H1 (cell line): ENCODE measurements at regions not wholly inside any gene's neighbourhood (a gene's known extent, or its start where the extent isn't known, plus 50 kb on each side); places are given as distances from the start of the nearest gene placed in this dataset.

Experiments used
- FOSL1 ChIP-seq: IDR thresholded peaks from 2 replicates; pipeline ENCODE4 v1.6.1; 2011; ENCODE audit warnings: mild to moderate bottlenecking, low read depth, low read length, moderate library complexity; ENCODE audit not compliant: insufficient read depth
- KDM1A ChIP-seq: fragments of 200-600, 300-600 bp; sonication (generic); IDR thresholded peaks from 2 replicates; pipeline ENCODE4 v1.7.1; 2016; ENCODE audit warnings: mild to moderate bottlenecking, low read length, borderline replicate concordance
- PHF8 ChIP-seq: fragments of 200-600 bp; sonication (generic); conservative IDR thresholded peaks from 2 replicates; pipeline ENCODE4 v1.7.1; 2012; ENCODE audit warnings: low read depth, mild to moderate bottlenecking, inconsistent platforms, low read length, moderate library complexity
- RAD21 ChIP-seq, 2 experiments: IDR thresholded peaks in 1 of 2; conservative IDR thresholded peaks in 1 of 2; 2 replicates each; pipeline ENCODE4 v1.6.1; 2011; ENCODE audit warnings: low read depth in 2 of 2, low read length in 2 of 2, improper control_type of control experiment in 1 of 2, inconsistent platforms in 1 of 2, mild to moderate bottlenecking in 1 of 2, moderate library complexity in 1 of 2
- TAF7 ChIP-seq: optimal IDR thresholded peaks from 2 replicates; pipeline ENCODE3; 2011; ENCODE audit warnings: low read depth, mild to moderate bottlenecking, inconsistent platforms, low read length, moderate library complexity, borderline replicate concordance
- TBP ChIP-seq: IDR thresholded peaks from 2 replicates; pipeline ENCODE4 v1.6.1; 2011; ENCODE audit warnings: low read depth, low read length, improper control_type of control experiment
- YY1 ChIP-seq: IDR thresholded peaks from 2 replicates; pipeline ENCODE4 v1.6.1; 2011; ENCODE audit warnings: low read depth, mild to moderate bottlenecking, low read length
- TF ChIP-seq, protein P1 (sequence below): IDR thresholded peaks from 2 replicates; pipeline ENCODE4 v1.6.1; 2012; ENCODE audit warnings: low read length, inconsistent platforms

GRCh38 chr13:90906554-90906953, 440.9 kb upstream of the MIR17HG start (continued):
- TF ChIP-seq TAF7 (no peak), TBP (no peak), KDM1A (no peak), YY1 (no peak), FOSL1 (no peak), RAD21 (IDR thresholded peaks at IDR 0.05 in 1 of 2, conservative IDR thresholded peaks at IDR 0.05 in 1 of 2; ENCODE audit: low read depth in 2 of 2, low read length in 2 of 2) (no peak), PHF8 (no peak)
- TF ChIP-seq, protein P1, sequence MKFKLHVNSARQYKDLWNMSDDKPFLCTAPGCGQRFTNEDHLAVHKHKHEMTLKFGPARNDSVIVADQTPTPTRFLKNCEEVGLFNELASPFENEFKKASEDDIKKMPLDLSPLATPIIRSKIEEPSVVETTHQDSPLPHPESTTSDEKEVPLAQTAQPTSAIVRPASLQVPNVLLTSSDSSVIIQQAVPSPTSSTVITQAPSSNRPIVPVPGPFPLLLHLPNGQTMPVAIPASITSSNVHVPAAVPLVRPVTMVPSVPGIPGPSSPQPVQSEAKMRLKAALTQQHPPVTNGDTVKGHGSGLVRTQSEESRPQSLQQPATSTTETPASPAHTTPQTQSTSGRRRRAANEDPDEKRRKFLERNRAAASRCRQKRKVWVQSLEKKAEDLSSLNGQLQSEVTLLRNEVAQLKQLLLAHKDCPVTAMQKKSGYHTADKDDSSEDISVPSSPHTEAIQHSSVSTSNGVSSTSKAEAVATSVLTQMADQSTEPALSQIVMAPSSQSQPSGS = no peak
